NCI-H510A treated with DMSO at 0.1 percent for 48 hours (cell line): ENCODE measurements at regions not wholly inside any gene's neighbourhood (a gene's known extent, or its start where the extent isn't known, plus 50 kb on each side); places are given as distances from the start of the nearest gene placed in this dataset.

Experiments used
- DNase-seq: peaks from one replicate; lab custom pipeline; 2025; lab: John Stamatoyannopoulos, UW

DNA sequence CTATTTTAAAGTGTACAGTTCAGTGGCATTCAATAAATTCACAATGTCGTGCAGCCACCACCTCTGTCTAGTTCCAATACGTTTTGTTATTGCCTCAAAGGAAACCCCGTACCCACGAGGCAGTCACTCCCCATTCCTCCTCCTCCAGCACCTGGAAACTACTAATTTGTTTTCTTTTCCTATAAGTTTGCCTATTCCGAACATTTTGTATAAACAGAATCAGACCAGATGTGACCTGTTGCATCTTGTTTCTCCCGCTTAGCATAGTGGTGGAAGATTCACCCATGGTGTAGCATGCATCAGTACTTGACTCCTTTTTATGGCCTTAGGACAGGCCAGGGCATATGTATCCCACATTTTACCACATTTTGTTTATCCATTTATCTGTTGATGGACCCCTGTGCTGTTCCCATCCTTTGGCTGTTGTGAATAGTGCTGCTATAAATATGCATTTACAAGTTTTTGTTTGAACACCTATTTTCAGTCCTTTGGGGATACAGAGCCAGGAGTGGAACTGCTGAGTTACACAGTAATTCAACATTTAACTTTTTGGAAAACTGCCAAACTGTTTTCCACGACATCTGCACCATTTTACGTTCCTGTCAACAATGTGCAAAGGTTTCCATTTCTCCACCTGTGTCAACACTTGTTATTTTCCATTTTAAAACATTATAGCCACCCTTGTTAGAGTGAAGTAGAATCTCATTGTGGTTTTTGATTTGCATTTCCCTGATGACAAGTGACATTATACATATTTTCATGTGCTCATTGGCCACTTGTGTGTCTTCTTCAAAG lies 57.8 kb upstream of the STX18 start:
- DNase-seq = peak; percentile 78

DNA sequence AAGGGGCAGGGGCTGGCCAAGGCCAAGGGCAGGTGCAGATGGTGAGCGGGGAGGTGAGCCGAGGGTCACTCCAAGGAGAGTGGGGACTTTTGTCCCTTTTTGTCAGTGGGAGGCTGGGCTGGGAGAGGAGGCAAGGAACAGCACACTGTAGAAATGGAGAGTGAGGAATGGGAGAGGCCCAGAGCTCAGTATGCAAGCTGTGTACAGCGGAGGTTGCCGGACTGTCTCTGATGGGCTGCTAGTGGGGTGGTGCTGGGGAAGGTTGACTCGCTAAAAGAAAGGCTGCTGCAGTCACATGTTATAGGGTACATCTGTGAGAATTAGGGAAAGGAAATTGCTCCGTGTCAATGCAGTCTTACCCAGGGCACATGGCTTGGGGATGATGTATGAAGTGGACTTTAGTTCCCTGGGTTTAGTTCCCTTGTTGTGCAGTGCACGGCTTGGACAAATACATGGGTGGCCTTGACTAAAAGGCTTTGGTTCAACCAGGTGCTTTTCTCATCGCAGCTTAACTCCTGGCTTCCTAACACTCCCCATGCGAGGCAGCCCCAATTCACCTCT lies 57.1 kb upstream of the STX18 start:
- no peak for DNase-seq

DNA sequence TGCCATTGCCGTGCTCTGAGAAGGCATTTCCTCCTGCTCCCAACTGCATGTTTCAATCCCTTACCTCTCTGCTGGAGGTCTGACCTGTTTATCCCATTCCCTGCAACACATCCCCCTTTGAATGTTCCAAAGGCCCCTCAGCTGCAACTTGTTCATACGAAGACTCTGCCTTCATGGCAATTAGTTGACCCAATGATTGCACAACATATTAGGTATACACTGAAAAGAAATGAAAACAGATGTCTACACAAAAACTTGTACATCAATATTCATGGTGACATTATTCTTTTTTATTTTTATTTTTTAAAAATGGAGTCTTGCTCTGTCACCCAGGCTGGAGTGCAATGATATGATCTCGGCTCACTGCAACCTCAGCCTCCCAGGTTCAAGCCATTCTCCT lies 54.9 kb upstream of the STX18 start:
- DNase-seq = no peak

DNA sequence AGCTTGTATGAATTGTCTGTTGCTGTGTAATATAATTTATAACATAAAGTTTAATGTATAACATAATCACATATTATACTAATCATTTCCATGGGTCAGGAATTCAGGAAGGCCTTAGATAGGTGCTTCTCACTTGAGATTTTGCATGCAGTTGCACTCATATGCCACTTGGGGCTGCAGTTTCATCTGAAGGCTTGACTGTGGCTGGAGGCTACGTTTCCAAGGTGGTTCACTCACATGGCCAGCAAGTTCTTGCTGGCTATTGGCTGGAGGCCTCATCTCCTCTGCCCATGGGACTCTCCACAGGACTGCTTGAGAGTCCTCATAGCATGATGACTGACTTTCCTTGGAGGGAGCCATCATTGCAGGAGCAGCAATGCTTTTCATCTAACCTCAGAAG lies 53.4 kb upstream of the STX18 start:
- DNase-seq = no peak

DNA sequence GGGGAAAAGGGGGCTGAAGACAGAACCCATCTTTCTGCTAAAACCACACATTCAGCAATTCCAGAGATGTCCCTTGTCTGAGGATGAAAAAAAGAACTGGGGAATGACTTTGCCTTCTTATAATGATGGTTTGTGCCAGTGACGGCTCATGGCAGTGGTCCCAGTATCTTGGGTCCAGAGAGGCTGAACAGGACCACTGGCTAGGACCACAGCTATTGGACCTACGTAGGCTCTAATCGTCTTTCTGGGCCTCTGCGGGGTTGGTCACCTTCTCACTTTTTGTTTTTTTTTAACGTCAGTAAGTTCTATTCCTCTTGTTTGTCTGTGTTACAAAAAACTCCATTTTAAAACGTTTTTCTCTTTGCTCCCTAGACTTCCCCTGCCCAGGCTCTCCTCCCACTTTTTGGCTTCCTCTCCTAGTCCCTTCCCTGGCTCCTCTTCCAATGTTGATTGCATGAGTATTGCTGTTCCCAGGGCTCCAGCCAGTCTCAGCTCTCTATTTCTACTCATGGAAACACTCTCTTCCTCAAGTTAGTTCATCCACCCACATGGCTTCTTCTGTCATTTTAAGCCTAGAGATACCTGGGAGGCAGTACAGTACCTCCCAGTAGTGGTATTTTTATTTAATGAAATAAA lies 52.6 kb upstream of the STX18 start:
- DNase-seq = no peak

DNA sequence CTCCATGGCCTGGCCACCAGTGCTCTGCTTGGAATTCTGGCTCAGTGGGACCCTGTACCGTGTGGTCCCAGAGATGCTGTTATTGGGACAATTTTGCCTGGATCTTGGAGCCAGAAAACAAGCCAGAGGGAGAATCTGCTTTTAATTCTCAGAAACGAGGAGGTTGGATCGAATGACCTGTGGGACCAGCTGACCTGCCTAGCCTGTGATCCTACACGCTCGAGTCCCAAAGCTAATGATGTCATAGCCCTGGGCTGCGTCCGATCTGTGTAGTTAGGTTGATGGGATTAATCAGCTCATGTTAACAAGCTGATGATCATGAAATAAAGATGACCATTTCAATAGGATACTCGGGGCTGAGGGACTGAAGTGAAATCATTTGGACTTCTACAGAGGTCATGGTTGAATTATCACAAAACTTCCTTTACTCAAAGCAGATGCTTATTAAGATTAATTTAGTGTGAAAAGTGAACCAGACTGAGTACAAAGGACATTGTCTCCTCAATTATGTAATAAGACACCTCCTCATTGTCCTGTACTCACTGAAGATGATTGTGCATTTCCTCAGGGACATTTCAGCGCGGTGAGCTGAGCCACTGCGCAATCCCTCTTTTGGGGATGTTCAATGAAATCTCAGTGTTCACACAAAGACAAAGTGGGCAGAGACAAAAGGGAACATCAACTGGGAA lies 51.9 kb upstream of the STX18 start:
- no peak for DNase-seq

DNA sequence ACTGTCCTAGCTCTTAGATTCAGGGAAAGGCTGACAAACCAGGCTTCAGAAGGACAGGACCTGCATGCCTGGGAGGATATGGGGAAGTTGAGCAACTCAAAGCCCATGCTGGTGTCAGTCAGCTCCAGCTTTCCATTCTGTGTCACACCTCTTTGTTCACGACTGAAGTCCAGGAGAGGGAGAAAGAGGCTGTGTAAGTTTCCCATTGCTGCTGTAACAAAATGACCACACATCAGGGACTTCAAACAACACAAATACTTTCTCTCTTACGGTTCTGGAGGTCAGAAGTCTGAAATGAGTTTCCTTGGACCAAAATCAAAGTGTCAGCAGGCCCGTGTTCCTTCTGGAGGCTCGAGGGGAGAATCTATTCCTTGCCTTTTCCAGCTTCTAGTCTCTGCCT lies 50.6 kb upstream of the STX18 start:
- no peak for DNase-seq
